Activated CD4-positive, alpha-beta T cell treated with anti-CD3 and anti-CD28 coated beads, Interleukin-2, Interleukin-6, amounts not matched to agents 100 ng/mL and 50 ng/mL, durations not matched to agents 16 hours and 8 hours (primary cell): ENCODE measurements at regions not wholly inside any gene's neighbourhood (a gene's known extent, or its start where the extent isn't known, plus 50 kb on each side); places are given as distances from the start of the nearest gene placed in this dataset.

Experiments
- DNase-seq: peaks from one replicate; pipeline ENCODE4 v3.0.0-alpha.2; 2020

DNA sequence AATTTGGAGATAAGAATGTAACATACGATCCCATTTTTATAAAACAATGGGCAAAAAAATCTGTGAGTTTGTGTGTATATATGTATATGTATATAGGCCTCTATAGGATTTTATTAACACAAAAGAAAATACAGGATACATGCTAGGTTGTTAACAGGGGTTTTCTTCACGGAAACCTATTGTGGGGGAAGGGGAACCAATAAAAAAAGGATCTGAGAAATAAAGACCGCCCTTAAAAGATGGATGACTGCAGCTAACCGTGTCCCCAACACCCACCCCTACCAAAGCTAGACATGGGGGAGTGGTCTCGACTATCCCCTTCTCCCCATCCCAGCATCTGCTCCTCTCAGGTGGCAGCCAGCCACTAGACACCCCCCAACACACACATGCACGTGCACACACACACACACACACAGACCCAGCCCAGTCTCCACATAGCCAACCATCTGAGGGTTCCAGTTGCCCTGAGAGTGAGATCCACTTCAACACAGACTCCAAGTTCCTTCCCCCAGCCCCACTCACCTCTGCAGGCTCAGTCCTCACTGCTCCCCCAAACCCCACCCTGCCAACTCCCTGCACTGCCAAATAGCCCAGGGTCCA is 132.9 kb downstream of the TPRA1 start:
- no peak for DNase-seq

DNA sequence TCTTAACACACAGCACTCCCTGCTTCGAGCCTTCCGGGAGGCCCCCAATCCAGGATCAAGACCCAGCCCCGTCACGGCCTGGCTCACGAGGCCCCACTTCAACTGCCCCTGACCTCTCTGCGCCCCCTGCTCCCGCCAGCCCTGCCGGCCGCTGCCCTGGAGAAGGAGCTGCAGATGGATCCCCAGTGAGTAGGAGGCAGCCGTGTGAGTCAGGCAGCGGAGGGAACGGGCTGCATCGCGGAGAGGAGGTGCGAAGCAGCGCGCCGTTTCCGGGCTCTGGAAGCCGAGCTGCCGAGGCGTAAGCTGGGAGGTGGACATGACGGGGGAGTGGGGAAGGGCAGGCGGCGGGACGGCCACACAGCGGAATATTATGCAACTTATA is 133.4 kb downstream of the TPRA1 start:
- DNase-seq = peak; percentile 11

- no peak for DNase-seq
Measured at GRCh38 chr3:127456471-127457093, 134.0 kb downstream of the TPRA1 start.

- peak; percentile 83 for DNase-seq
Measured at GRCh38 chr3:127455541-127456450, 134.7 kb downstream of the TPRA1 start.

GRCh38 chr3:127454968-127455367 is 135.6 kb downstream of the TPRA1 start:
- DNase-seq = no peak

GRCh38 chr3:127454051-127454450 is 136.5 kb downstream of the TPRA1 start:
- no peak for DNase-seq

- no peak for DNase-seq
Measured at GRCh38 chr3:127452321-127452821, 138.2 kb downstream of the TPRA1 start.

- DNase-seq = no peak
Measured at GRCh38 chr3:127451321-127451720, 139.2 kb downstream of the TPRA1 start.

DNA sequence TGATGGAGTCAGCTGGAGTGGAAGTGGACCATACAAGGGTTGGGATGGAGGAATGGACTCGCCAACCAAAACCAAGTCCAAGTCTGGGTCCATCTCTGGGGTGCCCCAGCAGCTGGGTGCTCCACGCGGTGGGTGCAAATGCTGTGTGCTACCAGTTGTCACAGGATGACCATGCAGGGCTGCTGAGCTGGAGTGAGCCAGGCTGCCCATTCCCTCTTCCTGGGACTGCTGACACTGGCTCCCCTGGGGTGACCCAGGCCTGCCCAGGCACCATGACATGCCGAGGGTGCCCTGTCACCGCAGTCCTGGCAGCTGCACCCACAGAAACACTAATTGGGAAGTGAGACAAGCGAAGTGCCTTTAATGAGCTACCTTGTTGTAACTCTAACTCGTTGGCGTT is 140.2 kb downstream of the TPRA1 start:
- DNase-seq = no peak

DNA sequence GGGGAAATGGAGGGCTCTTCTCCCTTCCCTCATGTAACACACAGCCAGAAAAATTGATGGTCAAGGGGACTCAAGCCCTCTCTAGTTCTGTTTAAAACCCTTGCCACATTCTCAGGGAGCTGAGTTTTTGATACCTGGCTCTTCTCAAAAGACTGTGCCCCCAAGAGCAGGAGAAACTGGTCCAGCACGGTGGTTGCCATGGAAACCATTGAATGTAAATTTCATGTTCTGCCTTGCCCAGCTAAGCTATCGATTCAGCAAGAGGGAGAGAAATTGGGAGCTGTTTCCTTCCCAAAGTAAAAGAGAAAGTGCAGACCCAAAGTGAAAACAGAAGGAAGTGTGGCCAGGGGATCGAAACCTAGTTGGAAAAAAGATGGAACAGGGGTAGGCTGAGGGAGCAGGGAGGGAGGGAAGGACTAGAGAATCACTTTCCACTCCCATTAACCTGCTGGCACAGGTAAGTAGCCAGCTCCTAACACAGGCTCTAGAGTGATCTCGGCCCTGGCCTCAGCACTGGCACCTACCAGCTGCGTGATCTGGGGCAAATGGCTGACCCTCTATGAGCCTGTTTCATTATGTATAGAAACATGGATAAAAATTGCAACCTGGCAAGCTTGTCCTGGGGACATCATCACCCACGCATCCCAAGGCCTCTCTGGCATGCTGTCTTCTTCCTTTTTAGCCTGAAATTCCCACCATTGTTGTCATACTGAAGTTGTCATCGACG is 140.9 kb downstream of the TPRA1 start:
- DNase-seq = no peak

GRCh38 chr3:127448671-127449070 is 141.9 kb downstream of the TPRA1 start:
- DNase-seq = no peak

GRCh38 chr3:127448161-127448561 is 142.4 kb downstream of the TPRA1 start:
- DNase-seq = no peak

DNA sequence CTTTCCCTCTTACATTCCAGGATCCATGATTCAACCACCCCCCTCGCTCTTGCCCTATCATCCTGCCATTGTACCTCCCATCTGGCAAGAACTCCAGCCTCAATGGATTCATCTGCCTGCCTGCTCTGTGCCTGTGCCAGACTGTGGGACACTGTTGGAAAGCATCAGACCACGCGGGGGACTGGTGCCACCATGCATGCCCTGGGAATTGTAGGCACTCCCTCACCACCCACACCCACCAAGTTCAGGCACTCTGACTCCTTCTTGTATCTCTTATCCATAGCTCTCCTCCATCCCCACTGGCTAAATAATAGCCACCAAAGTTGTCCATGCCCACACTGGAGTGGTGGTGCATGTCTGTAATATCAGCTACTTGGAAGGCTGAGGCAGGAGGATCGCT is 143.8 kb downstream of the TPRA1 start:
- no peak for DNase-seq

GRCh38 chr3:127445581-127446343 is 144.8 kb downstream of the TPRA1 start:
- no peak for DNase-seq

DNA sequence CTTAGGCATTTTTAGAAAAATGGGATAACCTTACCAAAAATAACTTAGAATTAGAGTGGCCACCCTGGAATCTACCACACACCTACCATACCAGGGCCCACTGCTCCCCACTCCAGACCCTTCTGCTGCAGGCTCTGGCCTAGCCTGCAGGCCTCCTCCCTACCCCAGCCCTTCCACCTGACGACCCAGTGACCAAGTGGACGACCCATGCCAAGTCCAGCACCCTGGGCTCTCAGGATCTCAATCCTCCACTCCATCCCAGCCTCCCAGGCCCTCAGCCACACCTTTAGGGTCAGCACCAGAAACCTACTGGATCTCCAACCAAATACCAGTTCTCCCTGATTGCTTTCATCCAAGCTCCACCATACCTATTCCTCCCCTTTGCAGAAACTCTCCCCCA is 145.8 kb downstream of the TPRA1 start:
- no peak for DNase-seq

- DNase-seq = no peak
Measured at GRCh38 chr3:127443581-127444375, 146.8 kb downstream of the TPRA1 start.

DNA sequence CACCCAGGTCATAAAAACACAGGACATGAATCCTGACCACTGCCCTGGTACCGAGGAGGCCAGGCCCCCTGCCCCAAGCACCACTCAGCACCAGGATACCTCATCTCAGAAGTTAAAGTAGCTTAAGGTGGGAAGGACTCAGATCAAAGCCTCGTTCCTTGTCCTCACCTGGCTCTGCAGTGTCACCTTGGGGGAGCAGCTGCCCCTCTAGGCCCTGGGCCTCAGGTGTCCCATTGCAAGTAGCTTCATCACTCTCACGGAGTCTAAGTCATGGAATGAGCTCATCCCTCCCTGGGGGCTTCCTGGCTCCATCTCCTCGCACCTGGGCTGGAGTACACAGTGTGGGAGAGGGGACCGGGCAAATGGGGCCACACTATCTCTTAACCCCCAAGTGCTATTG is 148.0 kb downstream of the TPRA1 start:
- no peak for DNase-seq

DNA sequence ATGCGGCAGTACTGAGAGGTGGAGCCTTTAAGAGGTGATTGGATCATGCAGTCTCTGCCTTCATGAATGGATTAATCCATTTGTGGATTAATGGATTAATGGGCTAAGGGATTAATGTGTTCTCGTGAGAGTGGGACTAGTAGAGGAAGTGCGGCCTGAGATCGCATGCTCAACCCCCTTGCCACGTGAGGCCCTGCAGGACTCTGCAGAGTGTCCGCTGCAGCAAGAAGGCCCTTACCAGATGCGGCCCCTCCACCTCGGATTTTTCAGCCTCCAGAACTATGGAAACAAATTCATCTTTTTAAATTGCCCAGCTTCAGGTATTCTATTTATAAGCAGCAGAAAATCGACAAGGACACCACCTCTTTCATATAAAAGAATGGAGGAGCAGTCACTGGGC is 148.8 kb downstream of the TPRA1 start:
- no peak for DNase-seq

GRCh38 chr3:127440384-127440783 is 150.1 kb downstream of the TPRA1 start:
- DNase-seq = no peak

DNA sequence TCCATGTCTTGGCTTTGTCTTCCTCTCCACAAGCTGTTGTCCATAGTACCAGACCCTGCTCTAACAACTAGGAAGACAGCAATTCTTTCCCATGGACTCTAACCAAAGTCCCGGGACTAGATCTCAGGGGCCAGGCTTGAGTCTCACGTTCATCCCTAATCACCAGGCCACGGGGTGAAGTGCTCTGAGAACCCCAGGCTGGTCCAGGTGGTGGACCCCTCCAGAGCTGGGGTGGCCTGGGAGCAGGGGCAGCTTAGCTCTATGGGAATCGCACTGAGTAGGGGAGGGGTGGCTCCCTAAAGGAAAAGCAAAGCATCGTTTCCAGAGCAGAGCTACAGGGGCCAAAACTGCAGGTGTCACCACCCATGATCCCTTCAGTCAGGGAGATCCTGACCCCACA is 150.9 kb downstream of the TPRA1 start:
- no peak for DNase-seq

DNA sequence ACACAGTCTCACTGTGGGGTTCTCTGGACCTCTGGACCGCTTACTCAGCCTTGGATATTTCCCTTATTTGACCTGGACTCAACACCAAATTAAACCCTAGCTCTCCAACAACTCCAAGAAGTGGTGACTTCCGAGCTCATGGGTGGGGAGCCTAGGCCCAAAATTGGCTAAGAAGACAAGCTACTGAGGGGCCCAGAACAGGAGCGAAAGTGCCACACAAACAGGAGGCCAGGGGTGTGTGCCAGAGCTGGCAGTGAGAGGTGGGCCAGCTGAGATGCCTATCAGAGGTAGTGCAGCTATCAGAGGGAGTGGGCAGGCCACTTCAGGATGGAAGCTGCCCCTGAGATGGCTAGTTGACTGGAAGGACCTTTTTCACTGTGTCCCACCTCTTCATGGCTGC is 151.1 kb upstream of the PRR20G start:
- DNase-seq = no peak

DNA sequence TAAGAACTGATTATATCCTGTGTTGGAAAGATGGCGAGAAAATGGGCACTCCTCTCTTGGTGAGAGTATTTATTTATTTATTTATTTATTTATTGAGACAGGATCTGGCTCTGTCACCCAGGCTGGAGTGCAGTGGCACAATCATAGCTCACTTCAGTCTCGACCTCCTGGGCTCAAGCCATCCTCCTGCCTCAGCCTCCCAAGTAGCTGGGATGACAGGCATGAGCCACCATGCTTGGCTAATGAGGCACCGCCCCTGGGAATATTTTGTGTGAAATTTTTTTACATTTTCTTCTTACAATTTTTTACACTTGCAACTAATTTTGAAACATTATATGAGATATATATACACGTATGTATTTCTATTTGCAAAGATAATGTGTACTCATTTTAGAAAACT is 150.5 kb upstream of the PRR20G start:
- no peak for DNase-seq
